OCI-LY3 (cell line): ENCODE measurements at regions not wholly inside any gene's neighbourhood (a gene's known extent, or its start where the extent isn't known, plus 50 kb on each side); places are given as distances from the start of the nearest gene placed in this dataset.

Experiments used
- H2AFZ ChIP-seq: fragments of 200-600, 300-600 bp; shearing (Covaris generic); 2 replicates; pipeline ENCODE4 v1.6.0; 2014; ENCODE audit warnings: antibody characterized with exemption, low read depth, low read length
- H3K27ac ChIP-seq: fragments of 200-600, 300-600 bp; sonication (generic); 2 replicates; pipeline ENCODE4 v1.5.1; 2014; ENCODE audit warnings: mild to moderate bottlenecking, low read length, moderate library complexity, mixed read lengths
- H3K27me3 ChIP-seq: fragments of 200-600, 300-600 bp; sonication (generic); 2 replicates; pipeline ENCODE4 v1.6.1; 2014; ENCODE audit warnings: low read depth, low read length, mixed read lengths
- H3K36me3 ChIP-seq: fragments of 200-600, 300-600 bp; sonication (generic); replicated peaks from 2 replicates; pipeline ENCODE3; 2014; ENCODE audit warnings: low read depth, low read length, mixed read lengths
- H3K4me1 ChIP-seq: fragments of 300-600, 200-600 bp; sonication (generic); 2 replicates; pipeline ENCODE4 v1.6.1; 2014; ENCODE audit warnings: low read length, mixed read lengths
- H3K4me2 ChIP-seq: fragments of 200-600, 300-600 bp; sonication (generic); 2 replicates; pipeline ENCODE4 v1.6.1; 2014; ENCODE audit warnings: low read length, mixed read lengths
- H3K4me3 ChIP-seq: fragments of 300-600, 200-600 bp; sonication (generic); 2 replicates; pipeline ENCODE4 v1.5.1; 2014; ENCODE audit warnings: antibody characterized with exemption, mild to moderate bottlenecking, low read length, moderate library complexity
- H3K79me2 ChIP-seq: fragments of 300-600, 200-600 bp; shearing (Covaris generic); 2 replicates; pipeline ENCODE4 v1.6.1; 2014; ENCODE audit warnings: mild to moderate bottlenecking, low read length, mixed read lengths
- H3K9ac ChIP-seq: fragments of 300-600, 200-600 bp; shearing (Covaris generic); 2 replicates; pipeline ENCODE4 v1.6.0; 2014; ENCODE audit warnings: mild to moderate bottlenecking, low read length, moderate library complexity
- H3K9me3 ChIP-seq: fragments of 200-600, 300-600 bp; shearing (Covaris generic); 2 replicates; pipeline ENCODE4 v1.6.1; 2014; ENCODE audit warnings: low read length, mixed read lengths; ENCODE audit not compliant: insufficient read depth
- H4K20me1 ChIP-seq: fragments of 200-600, 300-600 bp; sonication (generic); 2 replicates; pipeline ENCODE4 v1.6.1; 2016; ENCODE audit warnings: low read length, mixed read lengths; ENCODE audit not compliant: insufficient read depth
- CTCF ChIP-seq: fragments of 200-600, 300-600 bp; sonication (generic); IDR thresholded peaks from 2 replicates; pipeline ENCODE4 v1.5.1; 2014; ENCODE audit warnings: antibody characterized with exemption, low read length, low read depth
- EZH2phosphoT487 ChIP-seq: fragments of 200-600 bp; shearing (Covaris generic); IDR thresholded peaks from 2 replicates; pipeline ENCODE4 v1.6.1; 2018; ENCODE audit warnings: antibody characterized with exemption, mixed run types, low read depth

- TF ChIP-seq EZH2phosphoT487 (no peak), CTCF (no peak)
- H3K9me3 ChIP-seq: no peaks in the 10 kb centered on the region
- H3K27ac ChIP-seq: no peak overlapping the region
- H3K27me3 ChIP-seq: no peaks in the 10 kb centered on the region
- no peak overlapping the region for H2AFZ ChIP-seq
- no peak overlapping the region for H3K4me3 ChIP-seq
- no peak overlapping the region for H3K4me2 ChIP-seq
- H3K9ac ChIP-seq: no peak overlapping the region
- no peaks in the 10 kb centered on the region for H3K36me3 ChIP-seq
- H3K4me1 ChIP-seq: peaks cover 14% of the 10 kb centered on the region
- H3K79me2 ChIP-seq: no peaks in the 10 kb centered on the region
- H4K20me1 ChIP-seq: no peaks in the 10 kb centered on the region
Observed at GRCh38 chr10:90313576-90314325, 544.1 kb downstream of the HTR7 start.

- Histone ChIP-seq H3K79me2 (no peaks in the 10 kb centered on the region), H3K4me3 (no peak overlapping the region), H3K27me3 (no peaks in the 10 kb centered on the region), H3K9ac (no peak overlapping the region), H2AFZ (no peak overlapping the region), H3K4me1 (peaks cover 24% of the 10 kb centered on the region), H3K9me3 (no peaks in the 10 kb centered on the region), H3K27ac (no peak overlapping the region), H3K4me2 (no peak overlapping the region), H3K36me3 (no peaks in the 10 kb centered on the region), H4K20me1 (no peaks in the 10 kb centered on the region)
- TF ChIP-seq EZH2phosphoT487 (no peak), CTCF (no peak)
Observed at GRCh38 chr10:90314718-90315117, 543.1 kb downstream of the HTR7 start.

GRCh38 chr10:90317172-90317571, 540.7 kb downstream of the HTR7 start:
- Histone ChIP-seq H3K4me1 (peaks cover 38% of the 10 kb centered on the region), H3K36me3 (no peaks in the 10 kb centered on the region), H3K79me2 (no peaks in the 10 kb centered on the region), H4K20me1 (no peaks in the 10 kb centered on the region), H2AFZ (no peak overlapping the region), H3K27me3 (no peaks in the 10 kb centered on the region), H3K9me3 (no peaks in the 10 kb centered on the region), H3K4me3 (no peak overlapping the region), H3K27ac (no peak overlapping the region), H3K4me2 (no peak overlapping the region), H3K9ac (no peak overlapping the region)
- TF ChIP-seq EZH2phosphoT487: no peak
- TF ChIP-seq CTCF: no peak

GRCh38 chr10:90318659-90319058, 539.2 kb downstream of the HTR7 start:
- Histone ChIP-seq H3K79me2 (no peaks in the 10 kb centered on the region), H3K4me3 (peak overlapping the region; percentile 14; the same call in 1 of the 2 replicates), H3K9ac (no peak overlapping the region; the same call in 1 of the 2 replicates), H3K27ac (peak overlapping the region; percentile 48), H3K4me1 (peaks cover 38% of the 10 kb centered on the region), H3K27me3 (no peaks in the 10 kb centered on the region), H4K20me1 (no peaks in the 10 kb centered on the region), H3K4me2 (peak overlapping the region; percentile 59), H3K9me3 (no peaks in the 10 kb centered on the region), H2AFZ (no peak overlapping the region), H3K36me3 (no peaks in the 10 kb centered on the region)
- TF ChIP-seq CTCF (no peak), EZH2phosphoT487 (no peak)
